ENCODE measurements at regions not wholly inside any gene's neighbourhood (a gene's known extent, or its start where the extent isn't known, plus 50 kb on each side); places are given as distances from the start of the nearest gene placed in this dataset.

DNA sequence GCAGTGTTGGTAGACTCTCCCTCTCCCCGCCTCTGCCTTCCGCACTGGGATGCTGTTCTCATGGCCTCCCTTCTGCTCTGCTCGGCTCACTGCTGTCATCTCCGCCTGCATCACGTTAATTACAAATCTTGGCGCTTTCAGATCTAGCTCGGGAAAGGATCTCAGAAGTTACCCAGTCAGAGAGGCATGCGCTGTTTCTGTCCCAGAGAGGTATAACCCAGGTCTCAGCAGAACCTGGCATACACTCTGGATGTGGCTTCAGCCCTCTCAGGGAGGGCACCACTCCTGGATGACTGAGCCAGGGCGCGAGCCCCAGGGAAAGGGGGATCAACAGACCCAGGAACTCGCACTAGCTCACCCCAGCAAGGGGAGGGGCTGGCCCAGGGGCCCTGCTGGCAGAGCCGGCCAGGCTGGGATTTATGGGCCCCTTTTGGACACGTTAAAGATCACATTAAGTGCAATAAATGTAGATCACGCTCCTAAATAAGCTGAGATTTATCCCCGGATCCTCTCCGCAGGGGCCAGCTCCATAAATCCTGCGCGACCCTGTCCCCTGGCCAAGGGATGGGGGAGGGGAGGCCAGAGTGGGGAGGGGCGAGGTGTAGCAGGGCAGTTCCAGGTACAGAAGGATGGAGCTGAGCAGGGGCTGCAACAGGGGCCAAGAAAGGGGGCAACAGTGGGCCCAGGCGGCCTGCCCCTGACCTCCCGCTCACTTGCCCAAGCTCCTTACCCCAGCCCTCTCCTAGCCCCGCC, 101.3 kb upstream of the ZBTB40 start:
- Histone ChIP-seq H3K27ac (replicated peaks; ENCODE audit: low read length) (no peak overlapping the region), H2BK12ac (ENCODE audit: low read length) (no peak overlapping the region), H3K36me3 (replicated peaks in 1 of 2; ENCODE audit: control insufficient read depth in 2 of 2, insufficient read depth in 2 of 2, low read length in 2 of 2) (no peaks in the 10 kb centered on the region), H3K4me1 (ENCODE audit: control insufficient read depth in 2 of 2, insufficient read depth in 1 of 2, low read depth in 1 of 2, low read length in 2 of 2) (peaks cover 11 to 12% of the 10 kb centered on the region in 2 donors), H2BK120ac (ENCODE audit: low read depth, low read length) (no peak overlapping the region), H3K79me1 (ENCODE audit: low read depth, low read length) (no peaks in the 10 kb centered on the region), H3K4me3 (ENCODE audit: low read length in 2 of 2) (no peak overlapping the region), H3K9ac (ENCODE audit: low read depth, low read length, poor library complexity) (no peak overlapping the region), H4K8ac (ENCODE audit: low read depth, low read length) (no peak overlapping the region), H3K18ac (ENCODE audit: low read length) (peak overlapping the region; percentile 17), H2BK15ac (ENCODE audit: low read length) (no peak overlapping the region), H3K9me3 (replicated peaks in 1 of 2; ENCODE audit: control insufficient read depth in 2 of 2, insufficient read depth in 1 of 2, low read depth in 1 of 2, low read length in 2 of 2) (peaks cover 0 to 1% of the 10 kb centered on the region in 2 donors), H4K91ac (ENCODE audit: low read depth, low read length, poor library complexity) (no peak overlapping the region), H3K27me3 (ENCODE audit: control insufficient read depth in 3 of 3, insufficient read depth in 3 of 3, low read depth in 1 of 3, low read length in 3 of 3) (peaks cover 0 to 33% (median 16%) of the 10 kb centered on the region in 3 experiments), H3K4ac (ENCODE audit: low read length) (no peak overlapping the region), H3K14ac (ENCODE audit: low read length) (no peak overlapping the region), H2BK5ac (ENCODE audit: low read length) (no peak overlapping the region), H2AK5ac (ENCODE audit: low read depth, low read length) (no peak overlapping the region), H2AFZ (ENCODE audit: low read length) (peak overlapping the region; percentile 59), H3K23ac (ENCODE audit: low read depth, low read length, poor library complexity) (no peak overlapping the region), H3K4me2 (ENCODE audit: insufficient read depth, low read length, poor library complexity, severe bottlenecking) (peak overlapping the region; percentile 42)
- DNase-seq (ENCODE audit: low spot score): no peak
- no CpG with 5 or more reads among the region's 22 CpGs for WGBS, 2 donors (ENCODE audit: extremely low coverage in 2 of 2, insufficient read length in 2 of 2, insufficient replicate concordance in 1 of 2)

DNA sequence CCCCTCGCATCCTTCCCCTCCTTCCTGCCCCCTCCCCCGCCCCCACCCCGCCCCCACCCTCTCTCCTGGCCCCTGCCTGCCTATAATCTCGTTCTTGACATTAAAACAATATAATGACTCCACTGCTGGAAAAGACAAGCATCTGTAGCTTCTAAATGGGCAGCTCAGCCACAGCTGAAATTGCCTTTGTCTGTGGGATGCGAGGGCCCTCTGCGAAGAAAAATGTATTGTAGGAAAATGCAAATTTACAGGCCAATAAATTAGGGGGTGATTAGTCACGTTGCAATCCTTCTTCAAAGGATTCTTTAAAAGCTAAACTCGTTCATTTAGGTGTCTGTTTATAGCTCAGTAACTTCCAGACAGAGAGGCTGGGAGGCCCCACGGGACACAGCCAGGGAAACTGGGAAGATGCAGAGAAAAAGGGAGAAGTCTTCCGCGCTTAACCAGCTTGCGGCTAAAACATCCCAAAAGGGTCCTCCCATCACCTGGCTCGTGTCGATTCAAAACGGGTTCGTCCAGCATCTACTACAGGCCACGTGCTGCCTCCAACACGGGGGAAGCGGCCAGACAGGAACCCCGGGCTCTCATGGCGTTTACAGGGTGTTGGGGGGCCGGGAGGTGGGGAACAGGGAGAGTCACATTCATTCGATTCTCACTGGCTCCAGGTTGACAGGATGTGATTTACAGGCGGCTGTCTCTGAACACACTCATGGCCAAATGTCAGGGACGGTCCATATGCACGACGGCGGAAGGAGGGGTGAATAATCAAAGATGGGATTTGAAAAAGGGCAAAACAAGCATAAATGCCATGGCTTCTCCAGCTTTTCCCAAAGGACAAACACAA, 100.5 kb upstream of the ZBTB40 start:
- Histone ChIP-seq H2BK15ac (ENCODE audit: low read length) (no peak overlapping the region), H3K4me3 (ENCODE audit: low read length in 2 of 2) (no peak overlapping the region), H3K79me1 (ENCODE audit: low read depth, low read length) (no peaks in the 10 kb centered on the region), H3K18ac (ENCODE audit: low read length) (peak overlapping the region; percentile 23), H3K36me3 (replicated peaks in 1 of 2; ENCODE audit: control insufficient read depth in 2 of 2, insufficient read depth in 2 of 2, low read length in 2 of 2) (no peaks in the 10 kb centered on the region), H2BK12ac (ENCODE audit: low read length) (no peak overlapping the region), H3K4ac (ENCODE audit: low read length) (no peak overlapping the region), H4K8ac (ENCODE audit: low read depth, low read length) (no peak overlapping the region), H2AFZ (ENCODE audit: low read length) (peak overlapping the region; percentile 29), H3K27ac (replicated peaks; ENCODE audit: low read length) (no peak overlapping the region), H3K9me3 (replicated peaks in 1 of 2; ENCODE audit: control insufficient read depth in 2 of 2, insufficient read depth in 1 of 2, low read depth in 1 of 2, low read length in 2 of 2) (peaks cover 0 to 1% of the 10 kb centered on the region in 2 donors), H3K27me3 (ENCODE audit: control insufficient read depth in 3 of 3, insufficient read depth in 3 of 3, low read depth in 1 of 3, low read length in 3 of 3) (peaks cover 0 to 33% (median 16%) of the 10 kb centered on the region in 3 experiments), H2BK5ac (ENCODE audit: low read length) (no peak overlapping the region), H3K9ac (ENCODE audit: low read depth, low read length, poor library complexity) (no peak overlapping the region), H4K91ac (ENCODE audit: low read depth, low read length, poor library complexity) (no peak overlapping the region), H2AK5ac (ENCODE audit: low read depth, low read length) (no peak overlapping the region), H3K23ac (ENCODE audit: low read depth, low read length, poor library complexity) (no peak overlapping the region), H2BK120ac (ENCODE audit: low read depth, low read length) (no peak overlapping the region), H3K14ac (ENCODE audit: low read length) (no peak overlapping the region), H3K4me2 (ENCODE audit: insufficient read depth, low read length, poor library complexity, severe bottlenecking) (no peak overlapping the region), H3K4me1 (ENCODE audit: control insufficient read depth in 2 of 2, insufficient read depth in 1 of 2, low read depth in 1 of 2, low read length in 2 of 2) (peaks cover 11 to 12% of the 10 kb centered on the region in 2 donors)
- DNase-seq (ENCODE audit: low spot score): no peak
- WGBS, 2 donors (ENCODE audit: extremely low coverage in 2 of 2, insufficient read length in 2 of 2, insufficient replicate concordance in 1 of 2): no CpG with 5 or more reads among the region's 28 CpGs

DNA sequence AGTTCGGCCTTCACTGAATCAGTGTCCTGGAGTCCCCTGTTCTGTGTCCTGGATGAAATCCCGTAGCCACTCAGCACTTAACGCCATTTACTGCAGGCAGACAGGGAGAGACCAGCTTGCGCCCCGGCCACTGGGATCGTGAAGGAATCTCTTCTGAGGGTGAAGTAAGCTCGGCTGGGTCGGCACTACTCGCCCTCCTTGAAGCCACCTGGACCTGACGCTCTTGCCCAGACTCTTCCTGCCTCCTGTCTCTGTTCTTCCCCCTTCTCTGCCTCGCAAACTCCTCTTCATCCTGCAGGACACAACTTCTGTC, 99.9 kb upstream of the ZBTB40 start:
- no peak overlapping the region for H3K18ac ChIP-seq (ENCODE audit: low read length)
- H3K9me3 ChIP-seq (replicated peaks in 1 of 2; ENCODE audit: control insufficient read depth in 2 of 2, insufficient read depth in 1 of 2, low read depth in 1 of 2, low read length in 2 of 2): peaks cover 0 to 1% of the 10 kb centered on the region in 2 donors
- no peak overlapping the region for H3K9ac ChIP-seq (ENCODE audit: low read depth, low read length, poor library complexity)
- no peak overlapping the region for H3K14ac ChIP-seq (ENCODE audit: low read length)
- H3K4me2 ChIP-seq (ENCODE audit: insufficient read depth, low read length, poor library complexity, severe bottlenecking): no peak overlapping the region
- peaks cover 11 to 12% of the 10 kb centered on the region in 2 donors for H3K4me1 ChIP-seq (ENCODE audit: control insufficient read depth in 2 of 2, insufficient read depth in 1 of 2, low read depth in 1 of 2, low read length in 2 of 2)
- no peak overlapping the region for H3K23ac ChIP-seq (ENCODE audit: low read depth, low read length, poor library complexity)
- H2BK5ac ChIP-seq (ENCODE audit: low read length): no peak overlapping the region
- no peak overlapping the region for H3K27ac ChIP-seq (replicated peaks; ENCODE audit: low read length)
- no peaks in the 10 kb centered on the region for H3K36me3 ChIP-seq (replicated peaks in 1 of 2; ENCODE audit: control insufficient read depth in 2 of 2, insufficient read depth in 2 of 2, low read length in 2 of 2)
- H4K91ac ChIP-seq (ENCODE audit: low read depth, low read length, poor library complexity): no peak overlapping the region
- no peaks in the 10 kb centered on the region for H3K79me1 ChIP-seq (ENCODE audit: low read depth, low read length)
- no peak overlapping the region for H3K4me3 ChIP-seq (ENCODE audit: low read length in 2 of 2)
- peaks cover 0 to 33% (median 16%) of the 10 kb centered on the region in 3 experiments for H3K27me3 ChIP-seq (ENCODE audit: control insufficient read depth in 3 of 3, insufficient read depth in 3 of 3, low read depth in 1 of 3, low read length in 3 of 3)
- DNase-seq (ENCODE audit: low spot score): no peak
- no peak overlapping the region for H4K8ac ChIP-seq (ENCODE audit: low read depth, low read length)
- H2BK120ac ChIP-seq (ENCODE audit: low read depth, low read length): no peak overlapping the region
- H2BK15ac ChIP-seq (ENCODE audit: low read length): no peak overlapping the region
- H2BK12ac ChIP-seq (ENCODE audit: low read length): no peak overlapping the region
- peak overlapping the region; percentile 29 for H2AFZ ChIP-seq (ENCODE audit: low read length)
- no peak overlapping the region for H3K4ac ChIP-seq (ENCODE audit: low read length)
- WGBS, 2 donors (ENCODE audit: extremely low coverage in 2 of 2, insufficient read length in 2 of 2, insufficient replicate concordance in 1 of 2): no CpG with 5 or more reads among the region's 11 CpGs
- no peak overlapping the region for H2AK5ac ChIP-seq (ENCODE audit: low read depth, low read length)

DNA sequence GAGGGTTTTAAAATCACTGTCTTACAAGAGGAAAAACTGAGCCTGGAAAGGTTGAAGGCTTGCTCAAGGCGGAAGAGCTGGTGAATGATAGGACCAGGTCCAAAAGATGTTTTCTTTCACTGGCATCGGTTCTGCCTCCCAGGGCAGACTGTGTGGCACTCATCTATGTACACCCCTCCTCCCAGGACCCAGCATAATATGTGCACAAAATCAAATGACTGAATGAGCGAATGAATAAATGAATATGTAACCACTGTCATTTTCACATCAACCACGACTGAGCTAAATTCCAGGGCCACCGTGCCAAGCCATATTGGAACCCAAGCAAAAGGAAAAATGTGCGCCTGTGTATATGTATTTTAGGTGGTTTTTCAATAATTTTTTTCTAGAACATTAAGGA, 99.3 kb upstream of the ZBTB40 start:
- Histone ChIP-seq H3K79me1 (ENCODE audit: low read depth, low read length) (no peaks in the 10 kb centered on the region), H4K91ac (ENCODE audit: low read depth, low read length, poor library complexity) (no peak overlapping the region), H3K4me3 (ENCODE audit: low read length in 2 of 2) (no peak overlapping the region), H3K9me3 (replicated peaks in 1 of 2; ENCODE audit: control insufficient read depth in 2 of 2, insufficient read depth in 1 of 2, low read depth in 1 of 2, low read length in 2 of 2) (peaks cover 0 to 1% of the 10 kb centered on the region in 2 donors), H3K9ac (ENCODE audit: low read depth, low read length, poor library complexity) (no peak overlapping the region), H2AFZ (ENCODE audit: low read length) (no peak overlapping the region), H2BK120ac (ENCODE audit: low read depth, low read length) (no peak overlapping the region), H4K8ac (ENCODE audit: low read depth, low read length) (no peak overlapping the region), H3K36me3 (replicated peaks in 1 of 2; ENCODE audit: control insufficient read depth in 2 of 2, insufficient read depth in 2 of 2, low read length in 2 of 2) (no peaks in the 10 kb centered on the region), H3K4ac (ENCODE audit: low read length) (no peak overlapping the region), H2BK12ac (ENCODE audit: low read length) (no peak overlapping the region), H3K18ac (ENCODE audit: low read length) (no peak overlapping the region), H2AK5ac (ENCODE audit: low read depth, low read length) (no peak overlapping the region), H3K27me3 (ENCODE audit: control insufficient read depth in 3 of 3, insufficient read depth in 3 of 3, low read depth in 1 of 3, low read length in 3 of 3) (peaks cover 0 to 33% (median 16%) of the 10 kb centered on the region in 3 experiments), H2BK5ac (ENCODE audit: low read length) (no peak overlapping the region), H3K4me2 (ENCODE audit: insufficient read depth, low read length, poor library complexity, severe bottlenecking) (no peak overlapping the region), H2BK15ac (ENCODE audit: low read length) (no peak overlapping the region), H3K4me1 (ENCODE audit: control insufficient read depth in 2 of 2, insufficient read depth in 1 of 2, low read depth in 1 of 2, low read length in 2 of 2) (peaks cover 11 to 12% of the 10 kb centered on the region in 2 donors), H3K23ac (ENCODE audit: low read depth, low read length, poor library complexity) (no peak overlapping the region), H3K27ac (replicated peaks; ENCODE audit: low read length) (no peak overlapping the region), H3K14ac (ENCODE audit: low read length) (no peak overlapping the region)
- no CpG with 5 or more reads among the region's 6 CpGs for WGBS, 2 donors (ENCODE audit: extremely low coverage in 2 of 2, insufficient read length in 2 of 2, insufficient replicate concordance in 1 of 2)
- no peak for DNase-seq (ENCODE audit: low spot score)
